Adrenal gland (tissue), 5 donors: ENCODE measurements at regions not wholly inside any gene's neighbourhood (a gene's known extent, or its start where the extent isn't known, plus 50 kb on each side); places are given as distances from the start of the nearest gene placed in this dataset.

Experiments used
- CTCF ChIP-seq, 6 experiments: fragments of 450-650 bp in 4 of 6; fragments of 200-600 bp in 2 of 6; sonication (generic) in 1 of 6; IDR thresholded peaks; 1 replicate in 5 of 6; 2 replicates in 1 of 6; pipeline versions ENCODE4 v1.5.1 to v1.8.0; 2016 to 2021; ENCODE audit warnings: antibody characterized with exemption in 6 of 6, mild to moderate bottlenecking in 2 of 6, moderate library complexity in 1 of 6
- POLR2A ChIP-seq, 2 donors: fragments of 450-650 bp; IDR thresholded peaks; one replicate each; pipeline ENCODE4 v1.6.1; 2017; ENCODE audit warnings: antibody characterized with exemption in 2 of 2, mild to moderate bottlenecking in 2 of 2, moderate library complexity in 1 of 2
- donor health status: DM: no; HTN: no; CAD: no.

DNA sequence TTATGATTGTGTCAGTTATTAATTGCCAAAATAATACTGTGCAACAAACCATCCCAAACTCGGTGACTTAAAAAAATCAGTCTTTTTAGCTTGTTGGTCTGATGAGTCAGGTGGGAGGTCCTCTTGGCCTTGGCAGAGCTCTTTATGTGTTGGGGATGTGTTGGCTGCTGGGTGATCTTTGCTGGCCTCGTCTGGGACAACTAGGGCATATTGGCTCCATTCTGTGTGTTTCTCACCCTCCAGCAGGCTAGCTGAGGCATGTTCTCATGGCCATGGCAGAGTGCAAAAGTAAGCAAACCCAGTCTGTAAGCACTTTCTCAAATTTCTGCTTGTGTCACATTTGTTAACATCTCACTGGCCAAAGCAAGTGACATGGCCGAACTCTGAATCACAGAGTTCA, 251.6 kb downstream of the RPLP1 start:
- TF ChIP-seq POLR2A (IDR thresholded peaks at IDR 0.05) (no peak), CTCF (IDR thresholded peaks at IDR 0.05) (no peak)
